ENCODE measurements at regions not wholly inside any gene's neighbourhood (a gene's known extent, or its start where the extent isn't known, plus 50 kb on each side); places are given as distances from the start of the nearest gene placed in this dataset.

DNA sequence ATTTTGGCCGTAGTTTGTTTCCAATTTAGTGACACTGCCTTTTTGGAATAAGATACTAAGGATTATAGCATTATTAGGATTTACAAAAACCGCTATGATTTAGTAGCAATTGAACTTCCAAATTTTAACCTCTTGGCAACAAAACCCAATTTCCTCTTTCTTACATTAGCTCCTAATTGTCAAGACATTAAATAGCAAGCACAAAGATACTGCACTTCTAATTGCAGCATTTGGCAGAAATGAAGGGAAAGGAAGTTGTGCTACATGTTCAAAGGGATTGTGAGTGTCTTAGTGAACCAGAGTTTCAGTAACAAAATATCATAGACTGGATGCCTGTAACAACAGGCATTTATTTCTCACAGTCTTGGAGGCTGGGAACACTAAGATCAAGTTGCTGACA, 99.9 kb downstream of the NUF2 start:
- H3K27me3 ChIP-seq = no peaks in the 10 kb centered on the region
- no peak overlapping the region for H3K27ac ChIP-seq
- DNase-seq (peak in 1 of 4 donors; percentile 19), ATAC-seq (no peak)
- TF ChIP-seq, protein P1, sequence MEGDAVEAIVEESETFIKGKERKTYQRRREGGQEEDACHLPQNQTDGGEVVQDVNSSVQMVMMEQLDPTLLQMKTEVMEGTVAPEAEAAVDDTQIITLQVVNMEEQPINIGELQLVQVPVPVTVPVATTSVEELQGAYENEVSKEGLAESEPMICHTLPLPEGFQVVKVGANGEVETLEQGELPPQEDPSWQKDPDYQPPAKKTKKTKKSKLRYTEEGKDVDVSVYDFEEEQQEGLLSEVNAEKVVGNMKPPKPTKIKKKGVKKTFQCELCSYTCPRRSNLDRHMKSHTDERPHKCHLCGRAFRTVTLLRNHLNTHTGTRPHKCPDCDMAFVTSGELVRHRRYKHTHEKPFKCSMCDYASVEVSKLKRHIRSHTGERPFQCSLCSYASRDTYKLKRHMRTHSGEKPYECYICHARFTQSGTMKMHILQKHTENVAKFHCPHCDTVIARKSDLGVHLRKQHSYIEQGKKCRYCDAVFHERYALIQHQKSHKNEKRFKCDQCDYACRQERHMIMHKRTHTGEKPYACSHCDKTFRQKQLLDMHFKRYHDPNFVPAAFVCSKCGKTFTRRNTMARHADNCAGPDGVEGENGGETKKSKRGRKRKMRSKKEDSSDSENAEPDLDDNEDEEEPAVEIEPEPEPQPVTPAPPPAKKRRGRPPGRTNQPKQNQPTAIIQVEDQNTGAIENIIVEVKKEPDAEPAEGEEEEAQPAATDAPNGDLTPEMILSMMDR (IDR thresholded peaks at IDR 0.05) = no peak
- no peaks in the 10 kb centered on the region for H3K36me3 ChIP-seq
- H3K9me3 ChIP-seq = no peaks in the 10 kb centered on the region
- intact Hi-C loops (cut with DNase I) = no loop called here
- no peaks in the 10 kb centered on the region for H3K4me1 ChIP-seq
- no peak overlapping the region for H3K4me3 ChIP-seq

DNA sequence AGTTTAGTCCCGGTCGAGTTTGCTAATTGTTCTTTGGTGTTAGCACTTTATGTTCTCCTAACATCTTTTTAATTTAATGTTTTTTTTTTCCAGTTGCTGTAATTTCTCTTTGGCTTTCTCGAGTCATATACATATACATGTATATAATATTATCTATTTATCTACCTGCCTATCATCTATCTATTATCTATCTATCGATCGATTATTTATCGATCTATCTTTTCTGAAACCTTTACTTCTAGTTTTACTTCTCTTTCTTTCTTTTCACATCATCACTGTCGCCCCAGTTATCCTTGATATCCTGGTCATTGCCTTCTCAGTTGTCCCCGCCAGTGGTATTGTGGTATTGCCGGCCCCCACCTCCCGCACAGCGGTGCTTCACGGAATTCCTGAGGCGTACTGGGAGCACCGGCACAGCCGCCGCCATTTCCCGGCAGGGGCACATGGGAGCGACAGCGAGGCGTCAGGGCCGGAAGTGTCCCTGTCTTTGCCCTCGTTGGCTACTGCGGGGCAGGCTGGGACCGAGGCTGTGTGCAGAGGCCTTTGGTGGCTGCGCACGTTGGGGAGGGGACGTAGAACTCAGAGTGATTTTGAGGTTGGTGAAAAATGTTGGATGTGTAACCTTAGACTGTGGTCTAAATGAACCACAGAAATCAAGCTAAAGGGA, 101.1 kb downstream of the NUF2 start:
- H3K27me3 ChIP-seq = no peaks in the 10 kb centered on the region
- H3K9me3 ChIP-seq = no peaks in the 10 kb centered on the region
- H3K27ac ChIP-seq = no peak overlapping the region
- TF ChIP-seq, protein P1 (IDR thresholded peaks at IDR 0.05) = no peak
- intact Hi-C loops (cut with DNase I) = no loop called here
- no peaks in the 10 kb centered on the region for H3K4me1 ChIP-seq
- DNase-seq (no peak), ATAC-seq (no peak)
- H3K36me3 ChIP-seq = no peaks in the 10 kb centered on the region
- H3K4me3 ChIP-seq = no peak overlapping the region

DNA sequence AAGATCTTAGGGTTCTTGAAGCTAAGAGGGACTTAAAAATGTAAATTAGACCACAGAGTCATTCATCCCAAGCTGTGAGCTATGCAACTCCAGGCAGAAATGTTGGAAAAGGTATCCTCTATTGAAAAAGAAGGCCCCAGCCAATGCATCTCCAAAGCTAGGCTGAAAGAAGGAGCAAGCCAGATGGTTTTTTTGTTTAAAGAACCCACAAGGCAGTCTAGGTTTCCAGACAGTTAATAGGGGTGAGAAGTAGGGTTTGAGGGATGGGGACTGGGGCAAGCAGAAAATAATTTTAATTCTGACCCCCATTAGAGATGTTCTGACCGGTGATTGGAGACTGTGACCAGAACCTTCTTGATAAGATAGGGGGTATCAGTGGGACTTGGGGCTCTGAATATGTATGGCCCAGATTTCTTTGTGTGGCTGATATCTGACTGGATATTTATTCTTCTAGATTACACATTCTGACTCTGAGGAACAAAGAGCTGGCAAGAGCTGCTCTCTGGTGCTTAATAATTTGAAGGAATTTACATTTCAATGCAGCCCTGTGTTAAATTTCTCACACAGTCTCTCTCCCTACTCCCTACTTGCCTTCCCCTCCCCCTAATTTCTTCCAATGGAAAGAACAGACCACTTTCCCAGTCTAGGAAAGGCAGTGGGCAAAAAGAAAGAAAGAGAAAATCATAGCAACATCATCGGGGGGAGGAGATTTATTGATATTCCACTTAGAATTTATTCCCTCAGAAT, 104.9 kb downstream of the NUF2 start:
- no peak for ATAC-seq
- H3K27me3 ChIP-seq = no peaks in the 10 kb centered on the region
- no peaks in the 10 kb centered on the region for H3K4me1 ChIP-seq
- H3K4me3 ChIP-seq = no peak overlapping the region
- H3K27ac ChIP-seq = no peak overlapping the region
- TF ChIP-seq, protein P1 (IDR thresholded peaks at IDR 0.05) = no peak
- peaks cover 0 to 7% of the 10 kb centered on the region in 2 donors for H3K9me3 ChIP-seq
- no peaks in the 10 kb centered on the region for H3K36me3 ChIP-seq
- intact Hi-C loops (cut with DNase I) = no loop called here
- DNase-seq = no peak

DNA sequence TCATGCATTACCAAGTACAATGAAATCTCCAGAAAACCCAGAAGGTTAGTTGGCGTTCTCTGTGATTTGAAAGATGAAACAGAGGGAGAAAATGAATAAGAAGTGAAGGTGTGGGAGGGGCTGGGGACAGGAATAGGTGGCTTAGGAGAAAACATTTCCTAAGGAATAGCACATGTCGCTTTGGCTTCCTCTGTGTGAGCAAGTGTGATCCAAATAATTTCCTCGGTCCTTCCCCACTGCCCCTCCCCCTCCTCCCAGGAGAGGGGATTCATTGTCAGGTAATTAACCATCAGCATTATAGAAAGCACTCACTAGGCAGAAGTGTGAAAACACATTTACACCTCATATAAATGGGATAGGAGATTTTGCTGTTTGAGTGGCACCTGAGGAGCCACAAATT, 105.5 kb downstream of the NUF2 start:
- no peak overlapping the region for H3K4me3 ChIP-seq
- no peaks in the 10 kb centered on the region for H3K27me3 ChIP-seq
- no peaks in the 10 kb centered on the region for H3K36me3 ChIP-seq
- TF ChIP-seq, protein P1 (IDR thresholded peaks at IDR 0.05) = no peak
- H3K9me3 ChIP-seq = peaks cover 0 to 11% of the 10 kb centered on the region in 2 donors
- DNase-seq (no peak), ATAC-seq (no peak)
- no peak overlapping the region for H3K27ac ChIP-seq
- intact Hi-C loops (cut with DNase I) = no loop called here
- H3K4me1 ChIP-seq = no peaks in the 10 kb centered on the region

DNA sequence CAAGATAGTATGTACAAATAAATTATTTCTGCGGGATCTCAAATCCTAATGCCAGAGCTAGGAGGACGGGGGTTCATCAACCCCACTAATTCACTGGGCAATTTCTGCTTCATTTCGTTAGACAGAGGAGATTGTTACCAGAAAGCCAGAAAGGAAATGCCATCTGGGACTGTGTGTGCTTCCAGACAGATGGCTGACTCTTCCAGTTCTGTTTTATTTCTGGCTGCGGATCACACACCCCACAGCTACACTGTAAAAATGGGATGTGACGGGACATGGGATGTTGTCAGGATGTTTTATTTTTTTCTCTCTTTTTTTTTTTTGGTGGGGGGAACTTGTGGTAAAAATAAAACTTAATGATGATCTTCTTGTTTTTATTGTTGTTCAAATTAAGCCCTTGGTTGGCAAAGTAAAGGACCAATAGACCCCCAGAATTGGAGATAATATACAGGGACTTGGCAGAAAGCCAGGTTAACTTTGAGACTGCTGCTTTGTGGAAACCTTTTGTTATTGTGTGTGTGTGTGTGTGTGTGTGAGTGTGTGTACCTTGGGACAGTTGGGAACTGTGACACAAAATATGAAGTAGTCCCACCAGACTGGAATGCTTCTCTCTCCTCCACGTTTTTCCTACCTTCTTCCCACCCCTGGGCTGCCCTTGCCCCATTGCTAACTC, 114.5 kb downstream of the NUF2 start:
- no peak for ATAC-seq
- Histone ChIP-seq H3K4me3 (no peak overlapping the region), H3K9me3 (peaks cover 0 to 10% of the 10 kb centered on the region in 2 donors), H3K27ac (no peak overlapping the region), H3K4me1 (no peaks in the 10 kb centered on the region), H3K27me3 (peaks cover 0 to 8% of the 10 kb centered on the region in 2 donors), H3K36me3 (no peaks in the 10 kb centered on the region)
- TF ChIP-seq, protein P1 (IDR thresholded peaks at IDR 0.05) = no peak
- intact Hi-C loops (cut with DNase I) = no loop called here
- peak in 1 of 4 donors; percentile 10 for DNase-seq

Data from left lung (tissue), 4 donors.